ENCODE measurements at regions not wholly inside any gene's neighbourhood (a gene's known extent, or its start where the extent isn't known, plus 50 kb on each side); places are given as distances from the start of the nearest gene placed in this dataset.

GRCh38 chr4:133865612-133866327 lies 335.8 kb downstream of the PABPC4L start:
- 44 to 46% methylated on average over 1 of the region's 1 CpG for WGBS, 2 donors
- Histone ChIP-seq H3K27me3 (no peaks in the 10 kb centered on the region), H3K27ac (no peak overlapping the region), H3K4me3 (no peak overlapping the region), H3K4me1 (no peaks in the 10 kb centered on the region), H3K9me3 (no peaks in the 10 kb centered on the region), H3K36me3 (no peaks in the 10 kb centered on the region)
- no peak for DNase-seq
- intact Hi-C loops (cut with DNase I), result no loop called here
- TF ChIP-seq POLR2A (IDR thresholded peaks at IDR 0.05) (no peak), CTCF (IDR thresholded peaks at IDR 0.05) (no peak)

GRCh38 chr4:133863153-133863552 lies 338.4 kb downstream of the PABPC4L start:
- no peaks in the 10 kb centered on the region for H3K9me3 ChIP-seq
- H3K4me1 ChIP-seq, result no peaks in the 10 kb centered on the region
- intact Hi-C loops (cut with DNase I), result no loop called here
- H3K4me3 ChIP-seq, result no peak overlapping the region
- DNase-seq, result no peak
- H3K27ac ChIP-seq, result no peak overlapping the region
- H3K27me3 ChIP-seq, result no peaks in the 10 kb centered on the region
- no peaks in the 10 kb centered on the region for H3K36me3 ChIP-seq
- TF ChIP-seq CTCF (IDR thresholded peaks at IDR 0.05) (no peak), POLR2A (IDR thresholded peaks at IDR 0.05) (no peak)
- WGBS, 2 donors, result 69 to 77% methylated on average over 3 of the region's 3 CpGs

- H3K36me3 ChIP-seq, result no peaks in the 10 kb centered on the region
- no peak for DNase-seq
- no peak overlapping the region for H3K27ac ChIP-seq
- H3K9me3 ChIP-seq, result no peaks in the 10 kb centered on the region
- H3K4me3 ChIP-seq, result no peak overlapping the region
- intact Hi-C loops (cut with DNase I), result no loop called here
- no peaks in the 10 kb centered on the region for H3K27me3 ChIP-seq
- no peak for TF ChIP-seq CTCF (IDR thresholded peaks at IDR 0.05)
- TF ChIP-seq POLR2A (IDR thresholded peaks at IDR 0.05), result no peak
- H3K4me1 ChIP-seq, result no peaks in the 10 kb centered on the region
Observed at GRCh38 chr4:133856731-133857355, 344.7 kb downstream of the PABPC4L start.

GRCh38 chr4:133855001-133855400 lies 346.6 kb downstream of the PABPC4L start:
- 79 to 88% methylated on average over 4 of the region's 4 CpGs for WGBS, 2 donors
- no peak overlapping the region for H3K27ac ChIP-seq
- DNase-seq, result no peak
- TF ChIP-seq POLR2A (IDR thresholded peaks at IDR 0.05) (no peak), CTCF (IDR thresholded peaks at IDR 0.05) (no peak)
- H3K27me3 ChIP-seq, result no peaks in the 10 kb centered on the region
- no peaks in the 10 kb centered on the region for H3K36me3 ChIP-seq
- no peaks in the 10 kb centered on the region for H3K9me3 ChIP-seq
- H3K4me1 ChIP-seq, result no peaks in the 10 kb centered on the region
- H3K4me3 ChIP-seq, result no peak overlapping the region
- intact Hi-C loops (cut with DNase I), result no loop called here

GRCh38 chr4:133839326-133839725 lies 362.3 kb downstream of the PABPC4L start:
- no peak for DNase-seq
- no peak for TF ChIP-seq CTCF (IDR thresholded peaks at IDR 0.05)
- TF ChIP-seq POLR2A (IDR thresholded peaks at IDR 0.05), result no peak
- intact Hi-C loops (cut with DNase I), result no loop called here
- Histone ChIP-seq H3K36me3 (no peaks in the 10 kb centered on the region), H3K4me3 (no peak overlapping the region), H3K27me3 (no peaks in the 10 kb centered on the region), H3K9me3 (peaks cover 0 to 14% (median 0%) of the 10 kb centered on the region in 3 donors), H3K27ac (no peak overlapping the region), H3K4me1 (no peaks in the 10 kb centered on the region)
